ACC112 (cell line): ENCODE measurements at regions not wholly inside any gene's neighbourhood (a gene's known extent, or its start where the extent isn't known, plus 50 kb on each side); places are given as distances from the start of the nearest gene placed in this dataset.

Experiments
- H2AFZ ChIP-seq: fragments of 200-600 bp; sonication (generic); one replicate; pipeline ENCODE4 v1.6.0; 2017; ENCODE audit warnings: antibody characterized with exemption, low read length; ENCODE audit not compliant: unreplicated experiment
- H3K27ac ChIP-seq: fragments of 200-600 bp; sonication (generic); 2 replicates; pipeline ENCODE4 v1.5.1; 2014; ENCODE audit warnings: low read depth, mild to moderate bottlenecking, antibody characterized with exemption, low read length, moderate library complexity
- H3K27me3 ChIP-seq: fragments of 200-600 bp; sonication (generic); 2 replicates; pipeline ENCODE4 v1.6.1; 2014; ENCODE audit warnings: mild to moderate bottlenecking, antibody characterized with exemption, low read length, moderate library complexity, mixed read lengths; ENCODE audit not compliant: insufficient read depth
- H3K36me3 ChIP-seq: fragments of 200-600 bp; sonication (generic); 2 replicates; pipeline ENCODE4 v1.6.1; 2016; ENCODE audit warnings: mild to moderate bottlenecking, antibody characterized with exemption, low read length, moderate library complexity, mixed read lengths; ENCODE audit not compliant: insufficient read depth
- H3K4me1 ChIP-seq: fragments of 200-600 bp; sonication (generic); one replicate; pipeline ENCODE4 v1.6.1; 2016; ENCODE audit warnings: low read length, mixed read lengths; ENCODE audit not compliant: insufficient read depth, unreplicated experiment, control insufficient read depth
- H3K4me3 ChIP-seq: fragments of 200-600 bp; sonication (generic); 2 replicates; pipeline ENCODE4 v1.5.1; 2014; ENCODE audit warnings: mild to moderate bottlenecking, low read depth, low read length
- H3K79me2 ChIP-seq: fragments of 200-600 bp; sonication (generic); one replicate; pipeline ENCODE4 v1.6.0; 2016; ENCODE audit warnings: low read length; ENCODE audit not compliant: control insufficient read depth, unreplicated experiment, insufficient read depth

DNA sequence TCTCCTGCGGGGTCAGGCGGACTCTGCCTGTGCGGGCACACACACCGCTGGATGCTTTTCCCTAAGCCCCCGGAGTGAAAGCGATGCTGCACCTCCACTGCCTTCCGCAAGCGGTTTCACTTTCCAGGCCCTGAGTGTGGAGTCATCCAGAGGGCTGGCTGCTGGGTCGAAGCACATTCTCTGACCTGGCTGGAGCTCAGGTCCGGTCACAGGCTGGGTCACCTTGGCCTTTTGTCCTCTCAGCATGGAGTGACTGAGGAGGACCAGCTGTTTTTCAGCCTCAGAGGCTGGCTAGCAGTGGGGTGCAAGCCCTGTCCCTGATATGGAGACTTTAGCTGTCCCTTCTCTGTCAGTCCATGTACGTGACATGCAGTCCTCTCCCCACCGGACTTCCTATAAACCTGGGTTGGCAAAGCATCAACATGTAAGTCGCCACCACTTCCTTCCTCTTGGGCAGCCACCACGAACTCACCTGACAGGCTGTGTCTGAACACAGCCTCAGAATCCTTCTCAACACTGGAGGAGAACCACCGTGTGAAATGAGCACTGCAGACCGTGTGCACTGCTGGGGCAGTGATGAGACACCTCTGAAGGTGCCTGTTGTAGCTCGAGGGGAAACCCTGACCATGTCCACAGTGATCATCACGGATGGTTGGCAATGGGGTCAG is 51.3 kb downstream of the GADD45G start:
- Histone ChIP-seq H3K27me3 (no peaks in the 10 kb centered on the region), H3K4me3 (no peak overlapping the region), H3K36me3 (no peaks in the 10 kb centered on the region), H3K27ac (no peak overlapping the region), H2AFZ (no peak overlapping the region), H3K79me2 (no peaks in the 10 kb centered on the region), H3K4me1 (no peaks in the 10 kb centered on the region)

DNA sequence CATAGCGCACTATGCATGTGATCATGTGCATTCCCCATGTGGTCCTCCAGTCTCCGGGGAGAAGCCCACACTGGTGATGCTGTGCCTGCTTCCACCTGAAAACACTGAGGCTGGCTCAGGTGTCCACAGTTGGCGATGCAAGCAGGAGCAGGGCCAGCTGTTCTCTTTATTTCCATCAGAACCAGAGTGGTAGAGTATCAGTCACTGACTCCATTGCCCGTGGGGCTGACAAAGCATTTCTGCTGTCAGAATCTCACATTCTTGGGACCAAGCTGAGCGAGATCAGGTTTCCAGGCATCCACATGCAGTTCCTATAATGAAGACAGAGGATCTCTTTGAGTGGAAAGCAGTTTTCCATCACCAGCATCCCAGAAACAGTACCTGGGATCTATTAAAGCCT is 52.5 kb downstream of the GADD45G start:
- Histone ChIP-seq H2AFZ (no peak overlapping the region), H3K36me3 (no peaks in the 10 kb centered on the region), H3K27me3 (no peaks in the 10 kb centered on the region), H3K4me1 (no peaks in the 10 kb centered on the region), H3K79me2 (no peaks in the 10 kb centered on the region), H3K27ac (no peak overlapping the region), H3K4me3 (no peak overlapping the region)

DNA sequence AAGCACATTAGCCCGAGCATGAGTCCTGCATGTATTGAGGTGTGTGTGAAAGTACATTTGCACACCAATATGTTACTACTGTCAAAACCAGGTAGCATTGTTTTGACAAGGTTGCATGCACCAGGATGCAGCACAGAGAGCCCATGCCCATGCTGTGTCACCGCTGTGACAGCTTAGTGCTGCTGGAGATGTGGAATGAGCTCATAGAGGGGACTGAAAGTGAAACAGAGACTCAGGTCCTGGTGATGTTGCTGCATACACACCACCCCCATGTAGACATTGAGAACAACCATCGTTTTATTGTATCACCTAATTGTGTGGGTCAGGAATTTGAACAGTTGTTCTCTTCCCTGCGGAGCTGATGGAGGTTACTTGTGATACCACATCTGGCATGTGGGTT is 53.0 kb downstream of the GADD45G start:
- H3K27me3 ChIP-seq = no peaks in the 10 kb centered on the region
- no peaks in the 10 kb centered on the region for H3K36me3 ChIP-seq
- H3K79me2 ChIP-seq = no peaks in the 10 kb centered on the region
- H2AFZ ChIP-seq = no peak overlapping the region
- H3K4me3 ChIP-seq = no peak overlapping the region
- no peaks in the 10 kb centered on the region for H3K4me1 ChIP-seq
- H3K27ac ChIP-seq = no peak overlapping the region

DNA sequence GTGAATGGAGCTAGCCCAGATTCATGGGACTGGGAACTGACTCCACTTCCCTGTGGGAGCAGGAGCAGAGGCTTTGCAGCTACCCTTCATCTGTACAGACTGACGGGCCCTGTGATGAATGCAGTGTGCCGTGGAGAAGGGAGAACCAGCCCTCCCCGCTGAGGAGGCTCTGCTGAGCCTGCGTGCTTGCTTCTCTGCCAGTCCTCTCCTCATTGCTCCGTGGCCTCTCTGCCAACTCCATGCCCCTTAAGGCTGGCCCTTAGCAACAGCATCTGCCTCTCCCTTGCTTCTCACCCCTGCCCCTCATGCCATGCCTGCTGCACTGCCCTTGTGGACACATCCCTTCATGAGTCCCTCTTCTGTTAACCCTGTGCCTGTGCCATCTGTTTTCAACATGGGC is 53.6 kb downstream of the GADD45G start:
- H3K27ac ChIP-seq = no peak overlapping the region
- no peaks in the 10 kb centered on the region for H3K79me2 ChIP-seq
- no peaks in the 10 kb centered on the region for H3K27me3 ChIP-seq
- no peaks in the 10 kb centered on the region for H3K4me1 ChIP-seq
- H3K4me3 ChIP-seq = no peak overlapping the region
- no peak overlapping the region for H2AFZ ChIP-seq
- no peaks in the 10 kb centered on the region for H3K36me3 ChIP-seq

DNA sequence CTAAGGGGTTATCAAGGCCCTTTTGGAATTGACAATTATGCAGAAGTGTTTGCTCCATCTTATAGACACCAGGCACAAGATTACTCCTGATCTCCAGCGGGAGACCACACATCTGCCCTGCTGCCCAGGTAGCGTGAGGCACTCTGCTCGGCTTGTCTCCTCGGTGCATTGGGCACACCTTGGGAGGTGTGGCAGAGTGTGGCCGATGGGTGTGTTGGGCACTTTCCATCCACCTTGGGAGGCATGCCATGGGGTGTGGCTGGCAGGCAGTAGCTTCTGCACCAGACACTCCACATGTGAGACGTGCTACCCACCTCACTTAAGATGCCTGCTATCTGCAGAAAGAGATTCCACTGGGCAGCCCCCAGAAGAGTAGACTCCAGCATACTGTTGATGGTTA is 54.1 kb downstream of the GADD45G start:
- Histone ChIP-seq H2AFZ (no peak overlapping the region), H3K4me1 (no peaks in the 10 kb centered on the region), H3K27ac (no peak overlapping the region), H3K79me2 (no peaks in the 10 kb centered on the region), H3K4me3 (no peak overlapping the region), H3K36me3 (no peaks in the 10 kb centered on the region), H3K27me3 (no peaks in the 10 kb centered on the region)

DNA sequence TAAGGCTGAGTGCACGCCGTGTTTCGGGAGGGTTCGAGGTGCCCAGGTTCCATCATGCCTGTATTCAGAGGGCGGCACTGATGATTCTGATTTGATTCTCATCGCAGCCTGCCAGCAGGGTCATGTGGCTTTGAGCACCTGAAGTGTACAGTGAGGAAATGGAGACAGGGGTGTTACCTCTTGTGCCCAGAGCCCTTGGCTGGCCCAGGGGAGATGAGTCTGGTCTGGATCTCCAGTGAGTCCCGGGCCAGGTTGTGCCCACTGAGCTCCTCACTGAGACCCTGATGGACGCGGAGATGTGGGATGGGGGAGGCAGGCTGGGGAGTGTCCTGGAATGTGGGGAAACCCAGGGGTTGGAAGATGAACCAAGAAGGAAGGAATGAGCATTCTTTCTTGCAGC is 54.7 kb downstream of the GADD45G start:
- H3K36me3 ChIP-seq = no peaks in the 10 kb centered on the region
- no peak overlapping the region for H3K27ac ChIP-seq
- no peaks in the 10 kb centered on the region for H3K27me3 ChIP-seq
- no peak overlapping the region for H2AFZ ChIP-seq
- H3K4me1 ChIP-seq = no peaks in the 10 kb centered on the region
- H3K4me3 ChIP-seq = no peak overlapping the region
- H3K79me2 ChIP-seq = no peaks in the 10 kb centered on the region

DNA sequence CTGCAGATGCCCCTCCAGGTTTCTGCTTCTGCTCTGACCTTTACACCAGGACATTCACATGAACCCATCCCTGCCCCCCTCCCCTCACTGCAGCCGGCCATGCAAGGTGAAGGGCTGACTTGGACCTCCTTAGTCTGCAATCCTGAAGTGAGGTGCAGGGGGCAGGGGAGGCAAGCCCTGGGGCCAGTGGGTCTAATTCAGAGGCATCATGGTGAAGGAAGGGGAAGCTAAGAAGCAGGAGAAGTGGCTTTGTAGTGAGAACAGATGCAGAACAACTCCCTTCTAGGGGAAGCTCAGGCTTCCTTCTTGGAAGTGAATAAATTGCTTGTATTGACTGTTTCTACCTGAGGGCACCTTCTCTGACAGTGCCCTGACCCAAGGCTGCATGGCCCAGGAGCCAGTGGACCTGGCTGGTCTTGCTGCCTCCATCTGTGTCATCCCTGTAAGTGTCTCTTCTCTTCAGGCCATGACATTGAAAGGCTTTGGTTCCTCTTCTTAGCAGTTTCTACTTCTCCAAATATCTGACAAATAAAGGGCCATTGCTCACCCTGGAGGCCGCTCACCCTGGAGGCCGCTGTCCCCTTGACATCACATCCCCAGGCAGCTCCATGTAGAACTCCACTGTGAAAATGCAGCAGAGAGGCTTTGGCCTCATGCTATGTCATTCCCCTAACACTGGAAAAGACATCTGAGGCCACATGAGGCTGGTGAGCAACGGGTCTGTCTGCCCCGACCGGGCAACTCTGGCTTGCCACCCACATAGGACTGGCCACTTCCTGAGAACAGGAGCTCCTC is 55.3 kb downstream of the GADD45G start:
- H3K4me1 ChIP-seq = no peaks in the 10 kb centered on the region
- H3K27ac ChIP-seq = no peak overlapping the region
- no peak overlapping the region for H2AFZ ChIP-seq
- H3K79me2 ChIP-seq = no peaks in the 10 kb centered on the region
- H3K4me3 ChIP-seq = no peak overlapping the region
- H3K27me3 ChIP-seq = no peaks in the 10 kb centered on the region
- H3K36me3 ChIP-seq = no peaks in the 10 kb centered on the region

DNA sequence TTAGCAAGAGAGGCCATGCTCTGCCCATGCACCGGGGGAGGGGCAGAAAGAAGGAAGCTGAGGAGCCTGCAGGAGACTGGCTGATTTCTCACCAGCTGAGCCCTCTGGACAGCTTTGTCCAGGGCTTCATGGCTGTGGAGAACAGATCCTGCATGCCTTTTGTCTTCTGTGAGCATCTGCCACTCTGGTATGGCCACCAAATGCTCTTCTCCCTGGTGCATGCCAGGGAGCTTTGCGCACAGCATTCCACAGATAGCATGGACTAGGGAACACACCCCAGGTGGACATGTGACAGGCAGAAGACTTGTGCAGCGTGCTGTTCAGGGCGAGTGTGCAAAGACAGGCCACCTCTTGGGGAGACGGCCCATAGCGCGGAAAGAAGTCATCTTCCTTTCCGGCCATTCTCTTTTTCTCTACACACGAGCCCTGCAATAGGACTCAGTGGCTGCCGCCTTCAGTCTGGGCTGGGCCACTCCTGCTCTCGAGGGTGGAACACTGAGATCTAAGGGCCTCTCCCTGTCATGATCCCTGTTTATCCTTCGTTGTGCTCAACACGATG is 56.7 kb downstream of the GADD45G start:
- H3K27me3 ChIP-seq = no peaks in the 10 kb centered on the region
- no peaks in the 10 kb centered on the region for H3K36me3 ChIP-seq
- no peak overlapping the region for H3K4me3 ChIP-seq
- no peak overlapping the region for H2AFZ ChIP-seq
- H3K27ac ChIP-seq = no peak overlapping the region
- no peaks in the 10 kb centered on the region for H3K4me1 ChIP-seq
- H3K79me2 ChIP-seq = no peaks in the 10 kb centered on the region

DNA sequence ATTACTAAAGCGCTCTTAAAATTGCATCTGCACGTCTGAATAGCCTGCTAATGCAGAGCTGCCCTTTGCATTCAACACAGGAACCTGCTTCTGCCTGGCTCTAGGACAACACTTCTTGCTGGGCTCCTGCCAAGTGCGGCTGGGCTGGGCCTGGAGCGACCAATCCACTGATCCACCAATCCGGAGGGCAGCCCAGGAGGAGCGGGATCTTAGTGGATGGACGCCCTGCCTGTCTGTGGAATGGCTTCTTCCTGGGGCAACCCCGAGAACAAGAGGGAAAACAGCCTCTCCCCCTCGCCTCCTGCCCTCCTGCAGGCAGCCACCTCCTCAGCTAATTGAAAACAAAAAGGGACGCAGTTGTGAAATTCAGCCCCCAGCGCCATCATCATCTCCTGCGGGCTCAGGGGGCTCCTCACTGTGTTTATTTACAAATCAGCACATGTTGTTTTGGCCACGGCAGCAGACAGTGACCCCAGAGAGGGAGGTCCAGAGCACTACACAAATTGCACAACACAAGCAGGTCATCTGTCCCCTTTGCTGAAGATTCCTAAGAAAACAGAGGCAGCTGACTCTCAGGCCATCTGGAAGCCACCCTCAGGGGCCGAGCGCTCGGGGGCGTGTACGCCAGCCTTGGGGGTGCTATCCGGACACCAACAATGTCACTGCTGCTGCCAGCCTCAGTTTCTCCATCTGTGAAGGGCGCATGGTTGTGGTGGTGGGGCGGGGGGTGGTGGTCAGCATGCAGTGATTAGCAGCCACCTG is 57.3 kb downstream of the GADD45G start:
- Histone ChIP-seq H2AFZ (no peak overlapping the region), H3K4me3 (no peak overlapping the region)

DNA sequence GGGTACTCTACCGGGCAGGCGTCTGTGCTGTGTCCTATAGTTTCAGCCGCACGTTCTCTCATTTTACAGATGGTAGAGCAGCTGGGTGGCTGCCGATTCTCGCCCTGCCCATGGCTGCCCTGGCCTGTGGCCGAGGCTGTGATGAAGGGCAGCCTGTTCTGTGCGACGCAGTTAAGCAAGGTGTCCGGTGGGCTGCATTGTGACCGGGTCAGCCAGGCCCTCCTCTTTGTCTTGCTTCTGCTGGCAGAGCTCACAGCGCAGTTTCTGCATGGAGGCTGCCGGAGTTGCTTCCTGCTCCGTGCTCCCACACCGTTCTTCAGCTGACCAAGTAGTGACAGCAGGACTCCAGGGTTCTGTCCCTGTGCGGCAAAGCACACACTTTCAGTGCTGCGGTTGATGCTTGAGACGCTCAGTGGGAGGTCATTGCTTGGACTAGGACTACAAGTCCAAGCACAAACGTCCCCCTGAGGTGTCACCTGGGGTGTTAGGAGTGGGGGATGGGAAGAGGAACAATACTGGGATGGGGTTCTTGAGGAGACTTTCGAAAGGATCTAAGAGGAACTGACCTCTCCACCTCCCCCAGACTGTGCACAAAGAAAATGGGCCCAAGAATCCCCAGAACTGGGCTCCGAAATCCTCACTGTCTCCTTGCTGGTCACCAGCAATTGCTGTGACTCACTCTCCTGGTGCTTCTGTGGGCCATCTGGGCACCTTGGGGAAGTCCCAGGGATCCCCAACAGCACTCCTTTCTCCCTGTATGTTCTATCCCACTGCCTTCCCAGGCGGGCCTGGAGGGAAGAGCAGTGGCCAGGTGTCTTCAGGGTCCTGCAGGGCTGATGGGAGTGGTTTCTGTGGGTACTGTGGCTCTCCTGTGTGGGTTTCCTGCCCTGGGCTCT is 58.2 kb downstream of the GADD45G start:
- H3K4me1 ChIP-seq = no peaks in the 10 kb centered on the region
- H3K27me3 ChIP-seq = no peaks in the 10 kb centered on the region
- no peaks in the 10 kb centered on the region for H3K79me2 ChIP-seq
- H2AFZ ChIP-seq = no peak overlapping the region
- H3K36me3 ChIP-seq = no peaks in the 10 kb centered on the region
- no peak overlapping the region for H3K27ac ChIP-seq
- H3K4me3 ChIP-seq = no peak overlapping the region

More for the DNA sequence above, 57.3 kb downstream of the GADD45G start:
- Histone ChIP-seq H3K27me3 (no peaks in the 10 kb centered on the region), H3K4me1 (no peaks in the 10 kb centered on the region), H3K36me3 (no peaks in the 10 kb centered on the region), H3K27ac (no peak overlapping the region), H3K79me2 (no peaks in the 10 kb centered on the region)
